ENCODE measurements at regions not wholly inside any gene's neighbourhood (a gene's known extent, or its start where the extent isn't known, plus 50 kb on each side); places are given as distances from the start of the nearest gene placed in this dataset.
A peak's percentile ranks its signal among the peaks of the same experiment; 100 is the strongest.

DNA sequence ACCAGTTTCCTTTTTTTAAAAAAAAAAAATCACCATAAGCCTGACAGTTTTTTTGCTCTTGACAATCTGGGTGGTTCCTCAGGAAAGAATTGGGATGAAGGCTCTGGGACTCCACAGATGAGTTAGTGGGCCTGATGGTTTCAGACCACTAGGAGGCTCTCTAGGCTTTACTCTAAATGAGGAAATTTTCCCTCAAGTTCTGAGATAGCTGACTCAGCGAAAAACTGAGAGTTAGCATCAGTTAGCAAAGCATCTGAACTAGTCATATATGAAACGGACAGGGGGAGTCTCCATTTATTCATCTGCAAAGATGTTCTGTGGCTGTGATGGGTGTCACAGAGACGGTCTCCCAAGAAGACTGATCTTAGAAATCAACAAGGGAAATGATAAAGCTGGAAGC is 314.3 kb upstream of the OR4E1 start:
- TF ChIP-seq, protein P1, sequence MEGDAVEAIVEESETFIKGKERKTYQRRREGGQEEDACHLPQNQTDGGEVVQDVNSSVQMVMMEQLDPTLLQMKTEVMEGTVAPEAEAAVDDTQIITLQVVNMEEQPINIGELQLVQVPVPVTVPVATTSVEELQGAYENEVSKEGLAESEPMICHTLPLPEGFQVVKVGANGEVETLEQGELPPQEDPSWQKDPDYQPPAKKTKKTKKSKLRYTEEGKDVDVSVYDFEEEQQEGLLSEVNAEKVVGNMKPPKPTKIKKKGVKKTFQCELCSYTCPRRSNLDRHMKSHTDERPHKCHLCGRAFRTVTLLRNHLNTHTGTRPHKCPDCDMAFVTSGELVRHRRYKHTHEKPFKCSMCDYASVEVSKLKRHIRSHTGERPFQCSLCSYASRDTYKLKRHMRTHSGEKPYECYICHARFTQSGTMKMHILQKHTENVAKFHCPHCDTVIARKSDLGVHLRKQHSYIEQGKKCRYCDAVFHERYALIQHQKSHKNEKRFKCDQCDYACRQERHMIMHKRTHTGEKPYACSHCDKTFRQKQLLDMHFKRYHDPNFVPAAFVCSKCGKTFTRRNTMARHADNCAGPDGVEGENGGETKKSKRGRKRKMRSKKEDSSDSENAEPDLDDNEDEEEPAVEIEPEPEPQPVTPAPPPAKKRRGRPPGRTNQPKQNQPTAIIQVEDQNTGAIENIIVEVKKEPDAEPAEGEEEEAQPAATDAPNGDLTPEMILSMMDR (IDR thresholded peaks at IDR 0.05) = peak in 1 of 3 experiments; percentile 10
- no peak for TF ChIP-seq POLR2A (IDR thresholded peaks at IDR 0.05)

Measured in vagina (tissue), 2 donors.